WI38 (cell line): ENCODE measurements at regions not wholly inside any gene's neighbourhood (a gene's known extent, or its start where the extent isn't known, plus 50 kb on each side); places are given as distances from the start of the nearest gene placed in this dataset.

Source experiments
- H3K4me3 ChIP-seq: 2 replicates; pipeline ENCODE4 v1.5.1; 2011; ENCODE audit warnings: low read depth, mild to moderate bottlenecking, control low read depth, low read length
- TF ChIP-seq, protein P1 (sequence below): IDR thresholded peaks from 2 replicates; pipeline ENCODE4 v1.5.1; 2012; ENCODE audit warnings: low read depth, mild to moderate bottlenecking, control low read depth, low read length

- TF ChIP-seq, protein P1, sequence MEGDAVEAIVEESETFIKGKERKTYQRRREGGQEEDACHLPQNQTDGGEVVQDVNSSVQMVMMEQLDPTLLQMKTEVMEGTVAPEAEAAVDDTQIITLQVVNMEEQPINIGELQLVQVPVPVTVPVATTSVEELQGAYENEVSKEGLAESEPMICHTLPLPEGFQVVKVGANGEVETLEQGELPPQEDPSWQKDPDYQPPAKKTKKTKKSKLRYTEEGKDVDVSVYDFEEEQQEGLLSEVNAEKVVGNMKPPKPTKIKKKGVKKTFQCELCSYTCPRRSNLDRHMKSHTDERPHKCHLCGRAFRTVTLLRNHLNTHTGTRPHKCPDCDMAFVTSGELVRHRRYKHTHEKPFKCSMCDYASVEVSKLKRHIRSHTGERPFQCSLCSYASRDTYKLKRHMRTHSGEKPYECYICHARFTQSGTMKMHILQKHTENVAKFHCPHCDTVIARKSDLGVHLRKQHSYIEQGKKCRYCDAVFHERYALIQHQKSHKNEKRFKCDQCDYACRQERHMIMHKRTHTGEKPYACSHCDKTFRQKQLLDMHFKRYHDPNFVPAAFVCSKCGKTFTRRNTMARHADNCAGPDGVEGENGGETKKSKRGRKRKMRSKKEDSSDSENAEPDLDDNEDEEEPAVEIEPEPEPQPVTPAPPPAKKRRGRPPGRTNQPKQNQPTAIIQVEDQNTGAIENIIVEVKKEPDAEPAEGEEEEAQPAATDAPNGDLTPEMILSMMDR: no peak
- no peak overlapping the region for H3K4me3 ChIP-seq
Observed at GRCh38 chr14:71852181-71852580, 80.0 kb upstream of the RGS6 start.

DNA sequence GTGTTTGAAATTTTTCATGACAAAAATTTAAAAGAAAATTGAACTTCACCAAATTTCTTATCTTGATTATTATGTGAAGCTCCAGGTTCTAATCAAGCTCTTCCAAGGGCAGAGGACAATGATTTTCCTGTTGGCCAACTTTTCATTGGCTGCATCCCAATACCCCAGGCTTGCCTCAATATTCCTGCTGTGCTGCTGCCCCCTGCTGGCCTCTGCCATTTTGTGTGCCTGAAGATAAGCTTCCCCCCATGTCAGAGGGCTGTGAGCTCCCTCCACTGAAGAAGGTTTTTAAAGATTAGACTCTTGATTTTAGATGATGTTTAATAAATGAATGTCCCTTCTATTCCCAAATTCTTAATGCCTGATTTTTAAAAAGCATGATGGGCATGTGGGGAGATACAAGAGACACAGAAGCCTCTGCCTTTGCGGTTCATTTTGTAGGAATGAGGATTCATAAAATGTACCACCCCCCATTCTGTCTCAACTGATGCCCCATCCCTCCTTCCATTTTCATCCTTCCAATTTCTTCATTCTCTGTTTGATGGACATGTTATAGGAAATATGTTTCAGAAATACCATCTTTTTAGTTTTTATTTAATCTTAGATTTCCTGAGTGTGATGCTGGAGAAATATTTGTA is 76.7 kb upstream of the RGS6 start:
- TF ChIP-seq, protein P1: peak; percentile 79
- no peak overlapping the region for H3K4me3 ChIP-seq

GRCh38 chr14:71856199-71856919 is 75.9 kb upstream of the RGS6 start:
- TF ChIP-seq, protein P1: no peak
- H3K4me3 ChIP-seq: no peak overlapping the region

DNA sequence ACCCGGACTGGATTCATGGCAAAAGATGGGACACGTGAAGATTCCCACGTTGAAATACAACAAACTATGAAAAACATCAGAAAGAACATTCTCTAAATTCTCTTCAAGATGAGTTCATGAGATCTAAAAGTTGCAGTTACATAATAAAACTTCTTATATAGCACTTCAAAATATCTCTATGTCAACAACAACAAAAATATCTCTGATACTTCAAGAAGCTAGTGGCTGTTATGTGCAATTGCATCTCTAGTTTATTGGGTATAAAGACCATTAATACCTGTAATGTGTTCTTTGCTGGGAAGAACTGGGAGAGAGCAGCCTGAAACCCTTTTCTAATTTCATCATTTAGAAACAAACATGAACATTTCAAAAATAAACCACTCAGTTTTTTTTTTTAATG is 69.2 kb upstream of the RGS6 start:
- H3K4me3 ChIP-seq: no peak overlapping the region
- TF ChIP-seq, protein P1: no peak

- H3K4me3 ChIP-seq: no peak overlapping the region
- TF ChIP-seq, protein P1: no peak
Observed at GRCh38 chr14:71863766-71864165, 68.5 kb upstream of the RGS6 start.
